GM12872 (cell line): ENCODE measurements at regions not wholly inside any gene's neighbourhood (a gene's known extent, or its start where the extent isn't known, plus 50 kb on each side); places are given as distances from the start of the nearest gene placed in this dataset.

ENCODE experiments used
- CTCF ChIP-seq: IDR thresholded peaks from 3 replicates; pipeline ENCODE4 v1.5.1; 2011; ENCODE audit warnings: low read depth, mild to moderate bottlenecking, low read length, moderate library complexity; ENCODE audit not compliant: insufficient read depth

GRCh38 chr2:161090411-161090810 lies 69.8 kb upstream of the TANK start:
- TF ChIP-seq CTCF: no peak

- no peak for TF ChIP-seq CTCF
Observed at GRCh38 chr2:161095314-161095713, 64.9 kb upstream of the TANK start.

- TF ChIP-seq CTCF: no peak
Observed at GRCh38 chr2:161096336-161096735, 63.9 kb upstream of the TANK start.

- no peak for TF ChIP-seq CTCF
Observed at GRCh38 chr2:161097157-161097556, 63.1 kb upstream of the TANK start.

GRCh38 chr2:161100211-161100895 lies 59.9 kb upstream of the TANK start:
- no peak for TF ChIP-seq CTCF

- no peak for TF ChIP-seq CTCF
Observed at GRCh38 chr2:161101406-161101805, 58.8 kb upstream of the TANK start.

GRCh38 chr2:161102770-161103450 lies 57.3 kb upstream of the TANK start:
- no peak for TF ChIP-seq CTCF
